Activated CD4-positive, CD25-positive, alpha-beta regulatory T cell treated with anti-CD3 and anti-CD28 coated beads, Interleukin-2, amount 50 U/mL, for 24 hours (primary cell): ENCODE measurements at regions not wholly inside any gene's neighbourhood (a gene's known extent, or its start where the extent isn't known, plus 50 kb on each side); places are given as distances from the start of the nearest gene placed in this dataset.
"Not testable (repeated sequence)": the region's sequence is repeated elsewhere in the genome, so short reads cannot be mapped to it uniquely, and the experiment has no call there.

Experiments
- ATAC-seq, 2 donors: fragments of 150-1000 bp; cut with Tn5 transposase; one replicate each; pipeline ENCODE4 v1.10.0; 2021; ENCODE audit warnings: mild to moderate bottlenecking in 1 of 2, moderate library complexity in 1 of 2

DNA sequence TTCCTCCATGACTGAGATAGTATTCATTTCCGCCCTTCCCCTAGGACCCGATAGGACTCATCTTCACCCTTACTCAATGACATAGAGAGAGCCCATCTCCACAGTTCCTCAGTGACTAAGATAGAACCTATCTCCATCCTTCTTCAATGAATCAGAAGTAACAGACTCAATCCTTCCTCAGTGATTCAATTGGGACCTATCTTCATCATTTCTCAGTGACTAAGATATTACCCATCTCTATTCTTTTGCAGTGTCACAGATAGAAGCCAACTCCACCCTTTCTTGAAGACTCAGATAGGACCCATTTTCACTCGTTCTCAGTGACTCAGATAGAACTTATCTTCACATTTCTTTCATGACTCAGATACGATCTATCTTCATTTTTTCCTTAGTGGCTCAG lies 164.6 kb downstream of the FBXO4 start:
- peak; percentile 70 to 80 for ATAC-seq

GRCh38 chr5:42090162-42090561 lies 165.1 kb downstream of the FBXO4 start:
- no peak for ATAC-seq

DNA sequence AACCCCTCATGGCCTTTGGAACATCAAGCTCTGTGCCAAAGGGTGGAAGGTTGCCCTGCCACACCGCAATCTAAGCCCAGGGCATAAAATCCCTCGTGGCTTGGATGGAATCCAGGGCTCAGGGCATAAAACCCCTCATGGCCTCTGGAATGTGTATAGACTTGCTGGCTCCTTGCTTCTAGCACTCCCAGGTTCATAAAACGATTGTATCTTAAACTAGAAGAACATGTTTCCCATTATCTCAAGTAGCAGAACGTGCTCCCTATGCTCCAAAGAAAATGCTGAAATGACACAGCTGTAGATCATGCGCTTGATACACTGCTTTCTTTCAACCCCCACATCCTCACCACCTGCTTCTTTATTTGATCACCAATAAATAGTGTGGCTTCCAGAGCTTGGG lies 174.8 kb downstream of the FBXO4 start:
- ATAC-seq, result not testable (repeated sequence)

GRCh38 chr5:42108468-42108867 lies 183.4 kb downstream of the FBXO4 start:
- ATAC-seq, result no peak

GRCh38 chr5:42109006-42109572 lies 184.0 kb downstream of the FBXO4 start:
- ATAC-seq, result no peak

DNA sequence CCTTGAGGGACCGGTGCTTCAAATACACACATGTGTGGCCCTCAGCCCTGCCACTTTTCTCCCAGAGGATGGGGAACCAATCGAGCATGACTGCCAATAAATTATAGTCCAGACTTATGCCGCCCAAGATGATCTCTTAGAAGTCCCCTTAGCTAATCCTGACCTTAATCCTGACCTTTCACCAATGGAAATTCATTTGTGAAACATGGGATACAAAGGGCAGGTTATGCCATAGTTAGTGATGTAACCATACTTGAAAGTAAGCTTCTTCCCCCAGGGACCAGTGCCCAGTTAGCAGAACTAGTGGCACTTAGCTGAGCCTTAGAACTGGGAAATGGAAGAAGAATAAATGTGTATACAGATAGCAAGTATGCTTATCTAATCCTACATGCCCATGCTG lies 190.6 kb downstream of the FBXO4 start:
- ATAC-seq, result not testable (repeated sequence)

DNA sequence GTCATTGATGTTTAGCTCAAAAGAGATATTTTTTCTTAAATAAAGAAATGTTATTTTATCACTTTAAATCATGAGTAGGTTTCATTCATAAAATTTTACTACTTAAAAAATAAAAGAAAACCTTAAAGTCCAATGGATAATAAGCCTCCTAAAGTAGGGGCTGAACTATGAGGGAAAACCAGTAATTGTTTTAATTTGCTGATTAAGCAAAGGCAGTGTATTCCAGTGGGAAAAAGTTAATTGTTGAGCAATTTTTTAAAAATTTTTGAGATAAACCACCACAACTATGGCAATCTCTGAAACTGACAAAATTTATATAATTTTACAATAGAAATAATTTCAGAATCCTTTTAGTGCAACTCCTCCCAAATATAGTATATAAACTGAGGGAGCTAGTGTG lies 195.0 kb downstream of the FBXO4 start:
- ATAC-seq, result no peak

- ATAC-seq, result no peak
Measured at GRCh38 chr5:42121401-42121800, 196.3 kb downstream of the FBXO4 start.

- no peak for ATAC-seq
Measured at GRCh38 chr5:42131081-42131480, 206.0 kb downstream of the FBXO4 start.

- ATAC-seq, result no peak
Measured at GRCh38 chr5:42143361-42143760, 218.3 kb downstream of the FBXO4 start.

DNA sequence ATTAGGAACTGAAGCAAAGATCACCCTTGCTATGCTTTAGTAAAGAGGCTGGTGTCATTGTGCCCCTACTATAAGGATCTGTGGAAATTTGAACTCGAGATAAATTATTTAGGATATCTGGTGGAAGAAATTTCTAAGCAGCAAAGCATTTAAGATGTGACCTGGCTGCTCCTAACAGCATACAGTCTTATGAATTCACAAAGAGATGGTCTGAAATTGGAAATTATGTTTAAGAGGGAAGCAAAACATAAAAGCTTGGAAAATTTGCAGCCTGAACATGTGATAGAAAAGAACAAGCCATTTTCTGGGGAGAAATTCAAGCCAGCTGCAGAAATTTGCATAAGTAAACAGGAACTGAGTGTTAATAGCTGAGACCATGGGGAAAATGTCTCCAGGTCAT lies 223.7 kb downstream of the FBXO4 start:
- ATAC-seq, result no peak

- no peak for ATAC-seq
Measured at GRCh38 chr5:42157215-42157614, 232.1 kb downstream of the FBXO4 start.

DNA sequence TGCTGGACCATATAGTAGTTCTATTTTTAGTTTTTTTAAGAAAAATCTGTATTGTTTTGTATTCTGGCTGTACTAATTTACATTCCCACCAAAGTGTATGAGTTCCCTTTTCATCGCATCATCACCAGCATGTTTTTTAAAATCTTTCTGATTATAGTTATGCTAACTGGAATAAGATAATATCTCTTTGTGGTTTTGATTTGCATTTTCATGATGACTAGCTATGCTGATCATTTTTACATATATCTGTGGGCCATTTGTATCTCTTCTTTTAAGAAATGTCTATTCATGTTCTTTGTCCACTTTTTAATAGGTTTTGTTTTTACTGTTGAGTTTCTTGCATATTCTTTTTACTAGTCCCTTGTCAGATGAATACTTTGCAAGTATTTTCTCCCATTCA lies 238.0 kb downstream of the FBXO4 start:
- ATAC-seq, result no peak

- ATAC-seq, result no peak
Measured at GRCh38 chr5:42168091-42168670, 243.1 kb downstream of the FBXO4 start.

- not testable (repeated sequence) for ATAC-seq
Measured at GRCh38 chr5:42176118-42176517, 247.1 kb upstream of the GHR start.

DNA sequence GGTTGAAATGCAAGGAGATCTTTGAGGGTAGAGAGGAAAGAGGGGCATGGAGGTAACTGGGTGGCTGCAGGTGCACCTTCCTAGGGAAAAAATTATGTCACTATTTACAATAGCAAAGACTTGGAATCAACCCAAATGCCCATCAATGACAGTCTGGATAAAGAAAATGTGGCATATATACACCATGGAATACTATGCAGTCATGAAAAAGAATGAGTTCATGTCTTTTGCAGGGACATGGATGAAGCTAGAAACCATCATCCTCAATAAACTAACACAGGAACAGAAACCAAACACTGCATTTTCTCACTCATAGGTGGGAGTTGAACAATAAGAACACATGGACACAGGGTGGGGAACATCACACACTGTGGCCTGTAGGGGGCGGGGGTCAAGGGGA lies 243.4 kb upstream of the GHR start:
- not testable (repeated sequence) for ATAC-seq

DNA sequence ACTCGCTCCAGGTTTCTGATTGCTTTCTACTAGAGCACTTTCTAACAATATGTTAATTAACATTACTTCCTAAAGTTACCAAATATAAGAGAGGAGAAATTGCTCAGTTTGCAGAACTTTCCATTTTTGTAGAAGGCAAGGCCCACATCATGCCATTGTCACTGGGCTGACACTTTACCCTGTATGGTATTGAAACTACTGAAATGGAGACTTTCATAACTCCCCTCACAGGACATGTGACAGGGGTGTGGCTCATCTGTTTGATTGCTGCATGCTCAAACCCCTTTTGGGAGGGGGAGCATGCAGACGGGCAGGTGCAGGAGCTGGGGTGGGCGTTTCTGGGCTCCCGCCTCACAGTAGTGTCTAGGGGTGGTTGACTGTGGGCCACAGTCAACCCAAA lies 206.3 kb upstream of the GHR start:
- no peak for ATAC-seq

- no peak for ATAC-seq
Measured at GRCh38 chr5:42217791-42218190, 205.4 kb upstream of the GHR start.

DNA sequence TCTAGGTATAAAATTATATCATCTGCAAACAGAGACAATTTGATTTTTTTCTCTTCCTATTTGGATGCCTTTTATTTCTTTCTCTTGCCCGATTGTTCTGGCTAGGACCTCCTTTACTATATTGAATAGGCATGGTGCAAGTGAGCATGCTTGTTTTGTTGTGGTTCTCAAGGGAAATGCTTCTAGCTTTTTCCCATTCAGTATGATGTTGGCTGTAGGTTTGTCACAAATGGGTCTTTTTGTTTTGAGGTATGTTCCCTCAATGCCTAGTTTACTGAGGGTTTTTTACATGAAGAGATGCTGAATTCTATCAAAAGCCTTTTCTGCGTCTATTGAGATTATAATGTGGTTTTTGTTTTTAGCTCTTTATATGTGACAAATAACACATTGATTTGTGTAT lies 198.2 kb upstream of the GHR start:
- ATAC-seq, result no peak

GRCh38 chr5:42228279-42228678 lies 195.0 kb upstream of the GHR start:
- no peak for ATAC-seq

DNA sequence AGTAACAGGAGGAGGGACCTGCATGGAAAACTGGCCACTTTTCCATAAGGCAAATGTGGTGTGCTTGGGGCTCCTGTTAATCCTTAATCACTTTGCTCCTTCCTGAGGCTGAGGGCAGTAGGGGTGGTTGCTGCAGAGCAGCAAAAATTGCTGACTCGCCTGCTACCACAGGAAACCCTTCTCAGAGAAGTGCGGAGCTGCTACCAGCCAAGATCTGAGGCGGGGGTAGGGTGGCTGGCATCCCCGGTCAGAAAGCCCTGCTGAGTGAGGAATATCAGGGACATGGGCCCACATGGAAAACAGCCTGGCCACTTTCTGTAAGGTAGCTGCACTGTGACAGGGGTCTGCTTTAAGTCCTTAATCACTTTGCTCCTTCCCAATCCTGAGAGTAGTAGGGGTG lies 192.4 kb upstream of the GHR start:
- no peak for ATAC-seq

DNA sequence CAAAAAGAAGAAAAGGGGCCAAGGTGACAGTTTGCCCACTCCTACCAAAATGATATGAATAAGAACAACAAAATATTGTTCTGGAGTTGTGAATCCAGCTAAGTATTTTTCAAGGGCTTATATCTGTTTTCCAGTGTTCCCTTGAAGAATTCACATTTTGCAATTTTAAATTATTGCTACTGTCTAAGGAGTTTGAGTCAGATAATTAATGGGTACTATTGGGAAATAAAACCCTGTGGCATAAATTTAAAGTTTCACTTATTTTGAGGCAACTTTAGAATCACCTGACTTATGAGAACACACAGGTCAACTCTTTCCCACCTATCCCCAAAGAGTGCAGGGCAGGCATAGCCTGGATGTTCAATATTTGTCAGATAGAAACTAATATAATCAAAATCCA lies 188.0 kb upstream of the GHR start:
- ATAC-seq, result no peak

GRCh38 chr5:42235837-42236236 lies 187.4 kb upstream of the GHR start:
- ATAC-seq, result no peak

DNA sequence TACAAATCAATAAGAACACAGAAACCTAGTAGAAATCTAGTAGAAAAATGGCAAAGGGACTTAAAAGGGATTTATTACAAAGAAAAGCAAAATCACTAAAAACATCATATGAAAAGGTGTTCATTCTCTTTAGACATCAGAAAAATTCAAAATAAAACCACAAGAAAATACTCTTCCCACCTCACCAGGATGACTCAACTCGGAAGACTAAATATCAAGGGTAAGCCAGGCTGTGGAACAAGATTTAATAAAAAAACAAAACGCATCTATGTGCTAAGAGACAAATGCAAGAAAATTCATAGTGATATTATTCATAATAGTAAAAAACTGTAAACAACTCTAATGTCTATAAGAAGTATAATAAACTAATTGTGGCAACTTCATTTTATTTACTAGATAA lies 181.6 kb upstream of the GHR start:
- ATAC-seq, result no peak

- no peak for ATAC-seq
Measured at GRCh38 chr5:42242210-42242609, 181.0 kb upstream of the GHR start.
